Stimulated activated CD4-positive, alpha-beta T cell treated with anti-CD3 and anti-CD28 coated beads, Interleukin-2, amount 100 ng/mL, for 24 hours (primary cell): ENCODE measurements at regions not wholly inside any gene's neighbourhood (a gene's known extent, or its start where the extent isn't known, plus 50 kb on each side); places are given as distances from the start of the nearest gene placed in this dataset.
"Not testable (repeated sequence)": the region's sequence is repeated elsewhere in the genome, so short reads cannot be mapped to it uniquely, and the experiment has no call there.

Experiments
- DNase-seq, 2 donors: peaks; one replicate each; pipeline ENCODE4 v3.0.0-alpha.2; 2020

DNA sequence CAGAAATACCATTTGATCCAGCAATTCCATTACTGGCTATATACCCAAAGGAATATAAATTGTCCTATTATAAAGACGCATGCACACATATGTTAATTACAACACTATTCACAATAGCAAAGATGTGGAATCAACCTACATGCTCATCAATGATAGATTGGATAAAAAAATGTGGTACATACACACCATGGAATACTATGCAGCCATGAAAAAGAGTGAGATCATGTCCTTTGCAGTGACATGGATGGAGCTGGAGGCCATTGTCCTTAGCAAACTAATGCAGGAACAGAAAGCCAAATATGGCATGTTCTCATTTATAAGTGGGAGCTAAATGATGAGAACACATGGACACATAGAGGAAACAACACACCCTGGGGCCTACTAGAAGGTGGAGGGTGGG is 78.3 kb upstream of the EED start:
- DNase-seq = not testable (repeated sequence)

DNA sequence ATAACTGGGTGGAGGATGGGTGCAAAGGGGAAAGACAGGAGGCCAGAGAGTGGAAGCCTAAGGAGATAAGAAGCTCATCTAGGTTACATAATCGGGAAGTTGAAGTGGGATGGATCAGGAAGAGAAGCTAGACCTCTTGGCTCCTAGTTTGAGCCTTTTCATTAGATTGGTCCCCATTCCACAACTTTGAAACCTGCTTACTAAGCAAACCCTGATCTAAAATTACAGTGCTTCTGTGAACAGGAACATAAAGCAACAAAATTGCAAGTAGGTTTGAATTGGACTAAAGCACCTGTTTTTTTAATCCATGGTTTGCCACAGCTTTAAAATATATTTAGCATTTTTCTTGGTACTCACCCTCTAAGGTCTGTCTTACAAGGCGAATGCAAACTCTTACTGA is 80.4 kb upstream of the EED start:
- no peak for DNase-seq

DNA sequence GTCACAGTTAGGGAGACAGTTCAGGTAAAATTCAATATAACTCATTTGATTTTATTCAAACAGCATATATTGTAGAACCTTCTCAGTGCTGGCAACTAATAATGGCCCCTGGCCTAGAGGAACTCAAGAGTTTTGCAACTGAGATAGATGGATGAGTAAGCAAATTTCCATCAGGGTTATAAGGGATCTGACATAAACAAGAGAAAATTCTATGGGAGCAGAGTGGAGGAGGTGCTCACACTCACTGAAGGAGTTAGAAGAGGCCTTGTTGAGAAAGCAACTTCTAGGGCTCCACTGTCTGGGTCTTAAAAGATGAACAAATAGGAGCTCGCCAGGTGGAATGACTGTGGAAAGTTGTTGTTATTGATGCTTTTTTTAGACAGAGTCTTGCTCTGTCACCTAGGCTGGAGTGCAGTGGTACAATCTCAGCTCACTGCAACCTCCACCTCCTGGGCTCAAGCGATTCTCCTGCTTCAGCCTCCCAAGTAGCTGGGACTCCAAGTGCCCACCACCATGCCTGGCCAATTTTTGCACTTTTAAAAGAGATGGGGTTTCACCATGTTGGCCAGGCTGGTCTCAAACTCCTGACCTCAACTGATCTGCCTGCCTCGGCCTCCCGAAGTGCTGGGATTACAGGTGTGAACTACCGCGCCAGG is 81.2 kb upstream of the EED start:
- DNase-seq = not testable (repeated sequence)

DNA sequence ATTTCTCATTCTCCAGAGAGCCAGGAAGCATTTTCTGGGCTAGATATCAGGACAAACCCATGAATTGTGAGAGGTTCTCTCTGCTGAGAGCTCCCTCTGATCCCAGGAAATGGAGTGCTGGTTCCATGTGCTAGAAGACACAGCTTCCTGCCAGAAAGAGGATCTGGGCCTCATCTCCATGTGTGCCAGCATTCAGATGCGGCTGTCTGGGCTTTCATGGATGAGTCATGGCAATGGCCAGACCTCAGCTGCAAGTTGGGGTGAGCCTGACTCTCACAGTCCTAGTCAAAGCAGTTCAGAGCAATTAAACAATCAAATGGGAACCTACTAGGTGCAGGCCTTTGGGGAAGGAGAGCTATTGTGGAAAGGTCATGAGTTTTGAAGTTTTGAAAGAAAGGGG is 82.3 kb upstream of the EED start:
- DNase-seq = no peak

DNA sequence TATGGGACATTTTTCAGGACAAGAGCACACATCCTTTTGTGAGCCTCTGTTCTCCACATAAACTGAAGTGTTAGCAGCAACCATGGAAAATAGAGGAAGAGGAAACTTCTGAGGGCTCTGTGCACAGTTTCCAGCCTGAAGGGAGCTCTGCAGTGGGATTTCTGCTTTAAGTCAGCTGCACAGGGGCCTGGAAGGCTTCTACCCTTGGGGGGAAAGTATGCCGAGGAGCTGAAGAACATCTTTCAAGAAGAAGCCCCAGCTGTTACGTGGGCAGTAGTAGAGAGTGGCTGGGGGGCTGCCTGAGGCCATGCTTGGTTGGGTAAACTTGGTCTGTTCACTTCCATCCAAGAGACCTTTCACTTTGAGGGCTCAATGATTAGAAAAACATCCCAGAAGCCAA is 82.7 kb upstream of the EED start:
- DNase-seq = no peak

DNA sequence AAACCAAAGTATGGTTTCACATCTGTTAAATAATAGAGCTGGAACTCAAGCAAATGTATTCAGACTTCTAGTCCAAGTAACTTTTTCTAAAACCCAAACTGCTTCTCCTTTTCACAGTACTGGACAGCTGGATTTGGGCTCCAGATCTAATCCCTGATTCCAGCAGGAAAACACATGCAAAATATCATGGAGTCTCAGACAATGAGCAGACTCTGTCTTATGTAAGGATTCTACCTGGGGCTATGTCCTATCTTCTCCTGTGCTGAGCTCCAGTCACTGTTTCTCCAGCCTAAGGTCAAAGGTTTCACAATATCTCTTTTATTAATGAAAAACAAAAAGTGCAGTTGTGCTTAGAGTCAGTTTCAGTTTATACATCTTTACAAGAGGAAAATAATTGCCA is 83.2 kb upstream of the EED start:
- no peak for DNase-seq

DNA sequence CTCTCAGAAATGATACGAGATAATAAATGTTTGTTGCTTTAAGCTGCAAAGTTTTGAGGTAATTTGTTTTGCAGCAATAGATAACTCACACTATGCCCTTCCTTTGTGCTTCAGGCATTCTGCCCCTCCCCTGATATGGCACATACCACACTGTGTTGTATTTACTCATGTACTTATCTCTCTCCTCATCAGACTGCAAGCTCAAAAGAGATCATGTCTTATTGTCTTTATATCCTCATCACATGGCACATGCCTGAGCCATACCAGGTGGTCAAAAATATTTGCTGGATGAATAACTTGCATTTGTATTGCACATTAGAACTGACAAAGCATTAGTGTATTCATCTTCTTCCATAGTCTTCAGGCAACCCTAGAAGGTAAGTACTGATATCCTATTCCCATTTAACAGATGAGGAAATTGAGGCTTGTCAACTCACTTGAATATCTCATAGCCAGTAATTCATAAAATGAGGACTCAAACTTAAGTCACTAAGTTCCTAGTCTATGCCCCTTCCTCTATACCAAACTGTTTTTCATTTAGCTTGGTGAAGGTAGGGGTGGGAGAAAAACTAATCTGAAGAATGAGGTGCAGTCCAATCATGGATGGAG is 83.9 kb upstream of the EED start:
- no peak for DNase-seq

DNA sequence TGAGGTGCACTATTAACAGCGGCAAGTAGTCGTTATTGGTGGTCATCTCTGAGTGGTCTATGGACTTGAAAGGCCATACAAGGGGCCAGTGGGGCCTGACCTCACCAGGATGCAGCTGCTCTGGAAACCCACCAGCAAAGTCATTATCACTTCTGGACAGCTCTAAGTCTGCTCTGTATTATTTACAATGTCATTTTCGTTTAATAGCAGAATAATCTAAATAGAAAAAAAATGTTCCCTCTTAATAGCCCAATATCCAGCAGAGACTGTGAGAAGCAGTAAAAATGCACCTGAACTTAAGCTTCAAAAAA is 85.0 kb upstream of the EED start:
- DNase-seq = no peak

DNA sequence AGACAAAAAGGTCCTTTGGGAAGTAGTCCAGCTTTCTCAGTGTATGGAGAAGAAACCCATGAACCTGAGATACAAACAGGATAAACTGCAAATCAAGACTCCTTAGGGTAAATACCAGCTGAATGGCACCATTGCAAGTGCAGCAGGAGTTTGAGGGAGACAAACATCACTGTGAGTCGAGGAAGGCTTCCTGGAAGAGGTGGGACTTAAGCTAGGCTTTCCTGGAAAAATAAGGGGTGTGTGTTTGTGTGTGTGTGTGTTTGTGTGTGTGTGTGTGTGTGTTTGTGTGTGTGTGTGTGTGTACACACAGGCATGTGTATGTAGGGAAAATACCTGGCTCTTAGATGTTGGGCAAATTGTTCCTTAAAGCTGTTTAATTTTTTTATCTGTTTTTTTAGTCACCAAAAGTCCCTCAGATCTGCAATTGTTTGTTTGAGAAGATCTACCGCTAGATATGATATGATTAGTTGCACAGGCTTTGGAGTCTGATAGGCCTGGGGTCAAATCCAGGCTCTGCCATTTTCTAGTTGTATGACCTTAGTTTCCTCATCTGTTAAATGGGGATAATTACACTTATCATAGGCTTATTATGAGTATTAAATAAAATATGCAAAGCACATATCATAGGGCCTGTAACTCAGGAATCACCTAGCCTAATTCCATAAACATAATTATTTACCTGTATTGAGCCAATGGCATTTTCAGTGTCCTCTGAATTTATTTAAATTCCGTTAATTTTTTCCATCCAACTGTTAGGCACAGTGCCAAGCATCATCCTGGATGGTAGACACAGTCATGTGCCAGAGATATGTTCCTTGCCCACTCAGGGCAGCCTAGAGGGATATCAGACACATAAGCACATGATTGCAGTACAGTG is 85.6 kb upstream of the EED start:
- no peak for DNase-seq

DNA sequence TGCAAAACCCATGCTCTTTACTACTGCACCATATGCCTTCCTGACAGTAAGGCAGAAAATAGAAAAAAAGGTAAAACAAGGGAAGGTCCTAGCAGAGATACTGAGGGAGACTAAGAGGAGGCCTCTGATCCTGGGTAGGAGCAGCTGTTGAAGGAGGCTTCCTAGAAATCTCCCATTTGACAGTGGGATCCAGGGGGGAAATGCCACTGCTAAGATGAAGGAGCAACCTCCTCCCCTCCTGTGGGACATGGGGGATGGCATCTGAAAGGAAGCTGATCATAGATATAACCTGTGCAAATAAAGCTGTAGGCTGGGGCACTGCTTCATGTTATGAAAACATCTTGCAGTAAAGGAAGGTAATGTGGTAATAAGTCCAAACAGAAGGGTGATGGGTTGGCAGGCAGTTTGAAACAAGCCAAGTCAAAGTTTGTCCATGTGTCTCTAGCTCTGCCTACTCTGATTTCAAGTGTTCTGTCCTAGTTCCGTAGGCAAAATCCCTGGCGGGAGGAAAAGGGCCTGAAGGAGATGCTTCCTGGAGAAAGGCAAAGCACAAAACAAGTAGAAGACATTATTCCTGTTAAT is 86.7 kb upstream of the EED start:
- DNase-seq = no peak

DNA sequence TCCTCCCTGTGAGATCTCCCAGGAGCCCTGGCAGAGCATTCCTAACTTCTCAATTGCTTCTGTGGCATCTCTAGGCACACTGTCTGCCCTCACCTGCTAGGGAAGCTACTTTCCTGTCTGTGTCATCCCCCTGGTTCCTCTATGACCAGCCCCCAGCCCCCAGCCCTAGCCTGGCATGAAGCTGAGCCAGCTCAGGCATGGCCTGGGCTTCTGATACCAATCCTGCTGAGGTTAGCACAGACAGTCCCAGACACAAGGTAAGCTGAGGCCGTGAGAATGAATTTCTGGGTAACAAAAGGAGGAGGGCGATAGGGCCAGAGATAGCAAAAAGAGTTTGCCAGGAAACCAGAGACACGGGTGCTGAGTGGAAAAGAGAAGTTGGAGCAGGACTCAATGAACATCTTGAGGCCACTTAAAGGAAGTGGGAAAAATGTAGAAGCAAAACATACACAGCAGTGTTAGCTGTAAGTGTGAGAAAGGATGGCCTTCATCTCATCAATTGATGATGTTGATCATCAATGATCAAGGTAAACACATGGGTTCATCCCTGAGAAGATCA is 87.6 kb upstream of the PICALM start:
- no peak for DNase-seq

DNA sequence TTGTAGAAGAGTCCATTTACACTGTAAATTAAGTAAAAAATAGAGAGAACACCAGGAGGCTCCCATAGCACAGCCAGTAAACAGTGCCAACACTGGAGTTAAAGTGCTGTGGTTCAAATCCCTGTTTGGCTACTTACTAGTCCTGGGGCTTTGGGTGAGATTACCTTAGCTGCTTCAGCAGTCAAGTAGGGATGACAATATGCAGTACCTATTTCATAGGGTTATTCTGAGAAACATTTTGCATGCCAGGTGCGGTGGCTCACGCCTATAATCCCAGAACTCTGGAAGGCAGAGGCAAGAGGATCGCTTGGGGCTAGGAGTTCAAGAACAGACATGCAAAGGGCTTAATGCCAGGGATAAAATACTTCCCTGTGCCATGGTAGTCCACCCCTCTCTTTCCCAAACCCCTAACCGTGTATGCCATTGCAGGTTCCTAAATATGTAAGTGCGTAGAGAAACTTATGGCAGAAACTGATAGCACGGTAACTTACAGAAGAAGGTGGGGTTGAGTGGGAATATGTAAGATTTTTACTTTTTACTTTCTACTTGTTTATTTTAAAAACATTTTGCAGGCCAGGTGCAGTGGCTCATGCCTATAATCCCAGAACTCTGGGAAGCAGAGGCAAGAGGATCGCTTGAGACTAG is 86.4 kb upstream of the PICALM start:
- DNase-seq = no peak

DNA sequence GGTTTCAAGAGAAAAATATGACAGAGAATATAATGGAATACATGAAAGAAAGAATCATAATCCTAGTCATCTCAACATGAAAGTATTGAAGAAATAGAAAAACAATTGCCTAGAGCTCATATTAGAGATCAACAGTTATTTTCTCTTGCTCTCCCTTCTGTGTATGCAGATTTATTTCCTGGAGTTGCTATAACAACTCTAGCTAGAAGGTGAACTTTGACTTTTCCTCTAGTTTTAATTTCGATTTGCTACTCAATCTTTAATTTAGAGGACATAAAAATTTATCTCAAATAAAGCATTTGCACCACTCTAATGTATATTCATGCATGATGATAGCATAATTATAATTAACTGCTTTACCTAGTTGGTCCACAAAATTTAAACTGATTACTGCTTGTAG is 84.6 kb upstream of the PICALM start:
- no peak for DNase-seq

DNA sequence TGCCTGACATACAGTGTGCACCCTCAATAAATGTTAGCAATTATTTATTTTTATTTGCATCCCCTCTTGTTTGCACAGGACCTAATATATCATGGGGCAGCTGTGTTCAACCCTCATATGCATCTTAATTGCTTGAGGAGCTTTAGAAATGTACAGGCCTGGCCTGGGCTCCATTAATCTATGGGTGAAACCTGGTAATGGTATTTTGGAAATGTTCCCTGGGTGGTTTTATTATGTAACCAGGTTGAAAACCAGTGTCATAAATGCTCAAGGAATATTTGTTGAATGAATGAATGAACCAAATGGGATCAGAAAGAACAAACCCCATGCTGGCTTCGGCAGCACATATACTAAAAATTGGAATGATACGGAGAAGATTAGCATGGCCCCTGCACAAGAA is 84.0 kb upstream of the PICALM start:
- DNase-seq = no peak

DNA sequence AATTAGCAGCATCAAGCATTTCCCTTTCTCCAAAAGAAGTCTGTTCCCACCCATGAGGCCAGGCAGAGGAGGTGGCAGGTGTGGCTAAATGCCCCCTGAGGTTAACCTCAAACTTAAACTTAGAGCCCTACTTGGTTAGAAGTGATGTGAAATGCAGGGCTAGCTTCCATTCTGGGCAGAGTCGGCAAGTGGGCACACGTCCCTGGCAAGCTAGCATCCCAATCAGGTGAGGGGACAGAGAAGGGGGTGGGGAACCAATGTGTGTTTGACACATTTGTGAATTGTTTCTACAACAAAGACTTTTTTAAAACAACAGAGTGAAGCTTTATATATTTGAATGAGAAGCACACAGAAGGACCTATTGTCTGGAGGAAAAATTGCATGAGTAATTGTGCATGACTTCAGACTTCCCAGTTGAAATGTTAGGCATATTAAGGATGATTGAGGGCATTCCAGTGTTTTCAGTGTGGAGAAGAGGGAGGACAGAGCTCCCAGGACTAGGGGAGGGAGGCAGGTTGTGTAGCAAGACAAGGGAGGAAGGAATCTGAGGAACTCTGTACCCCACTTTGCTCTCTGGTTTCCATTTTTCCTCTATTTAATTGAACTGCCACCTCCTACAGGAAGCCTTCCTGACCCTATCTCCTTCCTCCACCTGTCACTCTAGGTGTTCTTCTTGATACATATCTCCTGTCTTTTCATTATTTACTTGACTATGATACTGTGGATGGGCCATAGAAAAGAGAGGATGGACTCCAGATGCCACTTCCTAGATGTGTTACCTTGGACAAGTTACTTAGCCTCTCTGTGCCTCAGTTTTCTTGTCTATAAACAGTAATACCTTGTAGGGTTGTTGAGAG is 83.3 kb upstream of the PICALM start:
- DNase-seq = no peak

DNA sequence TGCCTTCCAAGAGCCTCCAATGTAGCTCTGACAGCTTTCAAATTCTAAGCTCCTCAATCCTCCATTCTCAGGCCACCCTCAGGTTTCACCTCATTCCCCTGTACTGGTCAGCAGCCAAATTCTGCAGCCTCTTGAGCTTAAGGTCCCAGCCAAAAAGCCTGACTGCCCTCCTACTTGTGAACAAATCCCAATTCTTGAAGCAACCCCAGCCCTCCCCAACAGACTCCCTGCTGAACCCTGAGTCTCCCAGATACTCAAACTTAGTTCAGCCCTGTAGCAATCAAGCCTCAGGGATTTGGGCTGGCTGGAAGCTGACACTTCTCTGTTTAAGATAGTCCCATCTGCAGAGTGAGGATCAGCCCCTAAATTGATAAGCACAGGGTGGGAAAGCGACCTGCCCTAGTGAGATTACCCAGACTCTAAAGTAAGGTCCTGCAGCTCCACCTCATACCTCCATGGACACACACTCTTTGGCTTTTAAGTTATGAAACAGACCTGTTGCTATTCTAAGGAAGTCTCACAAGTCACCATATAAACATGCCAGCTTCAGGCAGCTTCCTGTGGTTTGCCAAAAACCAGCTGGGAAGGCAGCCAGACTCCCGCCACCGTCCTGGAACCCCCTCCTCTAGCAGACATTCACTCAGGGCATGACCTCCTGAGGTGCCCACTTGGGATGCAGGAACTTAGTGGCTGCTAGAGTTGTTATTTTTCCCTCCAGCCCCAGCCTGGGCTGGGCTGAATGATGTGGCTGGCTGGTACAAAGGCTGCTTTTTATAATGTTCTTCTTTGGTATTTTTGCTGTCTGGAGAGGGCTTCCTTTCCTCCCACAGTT is 82.5 kb upstream of the PICALM start:
- DNase-seq = no peak

DNA sequence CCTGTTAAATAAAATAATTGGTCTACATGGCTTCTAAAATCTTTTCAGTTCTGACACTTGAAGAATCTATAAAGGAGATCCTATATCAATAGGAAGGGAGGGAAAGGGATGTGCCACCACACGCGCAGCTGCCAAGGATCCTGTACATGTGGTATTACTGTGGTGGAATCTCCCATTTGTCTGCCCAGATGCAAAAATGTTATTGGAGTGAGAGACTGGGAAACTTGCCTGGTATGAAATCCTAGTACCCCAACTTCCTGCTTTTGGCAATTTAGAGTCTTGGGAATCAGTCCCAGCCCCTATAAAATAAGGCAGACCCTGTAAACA is 81.9 kb upstream of the PICALM start:
- no peak for DNase-seq

DNA sequence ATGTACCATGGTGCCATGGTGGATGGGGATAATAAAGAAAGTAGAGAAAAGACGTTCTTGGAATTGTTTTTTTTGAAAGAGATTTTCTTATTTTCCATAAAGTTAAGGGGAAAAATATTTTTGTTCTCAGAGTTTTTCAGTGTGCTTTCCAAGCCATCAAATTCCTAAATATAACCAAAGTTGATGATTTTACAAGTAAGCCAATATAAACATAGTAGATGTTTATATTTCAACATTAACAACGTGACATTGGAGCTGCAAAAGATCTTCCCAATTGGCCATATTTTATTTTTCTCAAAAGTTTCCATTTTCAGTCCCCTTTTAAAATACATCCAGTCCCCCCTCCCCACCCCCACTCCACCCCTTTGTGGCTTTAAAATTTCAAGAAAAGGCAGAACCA is 80.9 kb upstream of the PICALM start:
- DNase-seq = no peak

DNA sequence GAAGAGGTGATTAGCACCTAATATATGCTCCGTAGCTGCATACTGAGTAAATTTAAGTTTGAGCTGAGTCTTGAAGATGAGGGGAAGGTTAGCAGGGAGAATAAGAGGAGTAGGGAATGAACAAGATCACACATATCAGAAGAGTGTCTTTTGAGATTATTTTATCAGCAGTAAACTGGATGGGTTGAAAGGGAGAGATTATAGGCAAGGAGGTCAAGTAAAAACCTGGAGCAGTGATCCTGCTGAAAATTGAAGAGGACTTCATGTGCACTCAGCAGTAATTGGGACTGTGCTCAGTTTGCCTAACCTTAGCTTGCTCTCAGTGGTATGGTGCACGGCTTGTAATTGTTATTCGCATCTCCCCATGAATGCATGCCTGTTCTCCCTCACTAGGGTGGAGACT is 79.5 kb upstream of the PICALM start:
- no peak for DNase-seq

DNA sequence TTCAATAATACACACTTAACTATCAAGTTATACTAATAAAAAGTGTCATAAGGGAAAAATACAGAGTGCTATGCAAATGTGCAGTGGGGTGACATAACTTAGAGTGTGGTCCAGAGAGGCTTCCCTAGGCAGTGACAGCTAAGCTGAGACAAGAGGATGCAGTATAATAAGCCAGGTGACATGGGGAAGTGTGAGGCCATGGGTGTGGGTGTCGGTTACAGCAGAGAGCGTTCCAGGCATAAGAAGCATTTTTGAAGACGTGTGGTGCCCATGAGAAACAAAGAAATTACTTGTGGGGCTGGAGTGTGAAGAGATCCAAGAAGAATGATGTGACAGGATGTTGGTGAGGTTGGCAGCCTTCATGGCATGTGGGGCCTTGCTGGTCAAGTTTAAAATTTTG is 78.1 kb upstream of the PICALM start:
- DNase-seq = no peak

DNA sequence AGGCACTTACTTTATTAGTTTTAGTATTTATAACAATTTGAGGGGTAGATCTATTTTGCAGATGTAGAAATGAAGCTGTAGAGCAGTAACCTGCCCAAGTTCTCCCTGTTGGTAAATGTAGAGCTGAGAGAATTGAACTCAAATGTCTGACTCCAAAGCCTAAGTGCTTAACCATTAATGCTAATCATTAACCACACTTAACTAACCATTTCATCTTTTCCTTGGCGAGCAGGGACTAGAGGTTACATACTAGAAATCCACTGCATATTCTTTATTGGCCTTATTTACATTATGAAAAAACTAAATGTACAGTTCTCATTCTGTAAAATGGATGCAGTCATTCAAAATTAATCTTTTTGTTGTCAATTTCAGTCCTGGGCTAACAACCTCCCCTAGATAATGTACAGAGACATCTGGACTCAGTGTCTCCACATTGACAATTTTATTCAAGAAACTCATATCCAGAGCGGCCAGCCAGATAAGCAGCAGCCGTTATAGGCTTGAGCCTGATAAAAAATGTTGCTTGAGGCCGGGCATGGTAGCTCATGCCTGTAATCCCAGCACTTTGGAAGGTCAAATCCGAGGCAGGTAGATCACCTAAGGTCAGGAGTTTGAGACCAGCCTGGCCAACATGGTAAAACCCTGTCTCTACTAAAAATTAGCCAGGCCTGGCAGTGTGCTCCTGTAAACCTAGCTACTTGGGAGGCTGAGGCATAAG is 76.7 kb upstream of the PICALM start:
- DNase-seq = no peak
